ENCODE measurements at regions not wholly inside any gene's neighbourhood (a gene's known extent, or its start where the extent isn't known, plus 50 kb on each side); places are given as distances from the start of the nearest gene placed in this dataset.

DNA sequence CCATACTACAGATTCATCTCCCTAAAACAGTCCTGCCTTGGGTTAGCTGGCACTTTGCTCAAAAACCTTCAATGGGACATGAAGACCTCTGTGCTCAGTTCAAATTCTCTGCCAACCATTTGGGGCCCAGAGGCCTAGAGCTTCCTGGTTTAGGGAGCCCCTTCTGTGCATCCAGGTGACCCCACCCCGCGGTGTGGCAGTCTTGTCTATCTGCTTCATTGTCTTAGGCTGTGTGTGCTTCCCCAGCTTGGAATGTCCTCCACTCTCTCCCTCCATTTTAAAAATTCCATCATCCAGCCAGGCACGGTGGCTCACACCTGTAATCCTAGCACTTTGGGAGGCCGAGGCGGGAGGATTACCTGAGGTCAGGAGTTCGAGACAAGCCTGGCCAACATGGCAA, 99.0 kb upstream of the NEO1 start:
- peaks cover 10% of the 10 kb centered on the region for H3K9me3 Mint-ChIP-seq (ENCODE audit: insufficient read depth)
- no peaks in the 10 kb centered on the region for H3K4me1 Mint-ChIP-seq
- Histone ChIP-seq H3K9me3 (ENCODE audit: control extremely low read depth in 1 of 3, control insufficient read depth in 2 of 3, insufficient read depth in 1 of 3, low read length in 2 of 3) (peaks cover 0 to 2% (median under 1%) of the 10 kb centered on the region in 3 donors), H3K27me3 (replicated peaks in 1 of 4; ENCODE audit: control extremely low read depth in 1 of 4, control insufficient read depth in 3 of 4, insufficient read depth in 4 of 4, low read length in 3 of 4) (no peaks in the 10 kb centered on the region), H3K79me2 (ENCODE audit: control insufficient read depth, insufficient read depth, low read length) (no peaks in the 10 kb centered on the region), H3K4me1 (ENCODE audit: control insufficient read depth in 2 of 2, insufficient read depth in 2 of 2, low read length in 2 of 2) (no peaks in the 10 kb centered on the region), H3K36me3 (replicated peaks in 1 of 2; ENCODE audit: control extremely low read depth in 1 of 2, control insufficient read depth in 1 of 2, extremely low read depth in 1 of 2, insufficient read depth in 2 of 2, low read length in 1 of 2) (no peaks in the 10 kb centered on the region), H3K4me3 (ENCODE audit: control extremely low read depth in 1 of 5, extremely low read depth in 1 of 5, insufficient read depth in 1 of 5, low read depth in 2 of 5, low read length in 4 of 5) (no peak overlapping the region), H3K27ac (ENCODE audit: low read length in 2 of 2) (no peak overlapping the region), H3K9ac (ENCODE audit: low read length) (no peak overlapping the region), H2AFZ (ENCODE audit: insufficient read depth, low read depth, low read length, poor library complexity, severe bottlenecking) (no peak overlapping the region), H4K20me1 (ENCODE audit: control insufficient read depth, insufficient read depth, low read length, poor library complexity, severe bottlenecking) (no peaks in the 10 kb centered on the region), H3K4me2 (replicated peaks; ENCODE audit: low read depth, low read length, poor library complexity, severe bottlenecking) (no peak overlapping the region)
- no peak for ATAC-seq (ENCODE audit: low read depth)
- H3K27ac Mint-ChIP-seq, result no peak overlapping the region
- no peak overlapping the region for H3K4me3 Mint-ChIP-seq
- H3K27me3 Mint-ChIP-seq, result peaks cover 20% of the 10 kb centered on the region
- ChIA-PET POLR2A (no interaction called here), CTCF (no interaction called here)
- whole genome bisulfite sequencing (ENCODE audit: insufficient coverage), result 94% methylated on average over 5 of the region's 6 CpGs
- TF ChIP-seq, protein P1, sequence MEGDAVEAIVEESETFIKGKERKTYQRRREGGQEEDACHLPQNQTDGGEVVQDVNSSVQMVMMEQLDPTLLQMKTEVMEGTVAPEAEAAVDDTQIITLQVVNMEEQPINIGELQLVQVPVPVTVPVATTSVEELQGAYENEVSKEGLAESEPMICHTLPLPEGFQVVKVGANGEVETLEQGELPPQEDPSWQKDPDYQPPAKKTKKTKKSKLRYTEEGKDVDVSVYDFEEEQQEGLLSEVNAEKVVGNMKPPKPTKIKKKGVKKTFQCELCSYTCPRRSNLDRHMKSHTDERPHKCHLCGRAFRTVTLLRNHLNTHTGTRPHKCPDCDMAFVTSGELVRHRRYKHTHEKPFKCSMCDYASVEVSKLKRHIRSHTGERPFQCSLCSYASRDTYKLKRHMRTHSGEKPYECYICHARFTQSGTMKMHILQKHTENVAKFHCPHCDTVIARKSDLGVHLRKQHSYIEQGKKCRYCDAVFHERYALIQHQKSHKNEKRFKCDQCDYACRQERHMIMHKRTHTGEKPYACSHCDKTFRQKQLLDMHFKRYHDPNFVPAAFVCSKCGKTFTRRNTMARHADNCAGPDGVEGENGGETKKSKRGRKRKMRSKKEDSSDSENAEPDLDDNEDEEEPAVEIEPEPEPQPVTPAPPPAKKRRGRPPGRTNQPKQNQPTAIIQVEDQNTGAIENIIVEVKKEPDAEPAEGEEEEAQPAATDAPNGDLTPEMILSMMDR (IDR thresholded peaks at IDR 0.05), result no peak
- TF ChIP-seq EZH2 (IDR thresholded peaks at IDR 0.05; ENCODE audit: borderline replicate concordance, insufficient read depth, low read depth, low read length, poor library complexity, severe bottlenecking), result no peak
- intact Hi-C loops (cut with micrococcal nuclease), result no loop called here
- no peak for DNase-seq

DNA sequence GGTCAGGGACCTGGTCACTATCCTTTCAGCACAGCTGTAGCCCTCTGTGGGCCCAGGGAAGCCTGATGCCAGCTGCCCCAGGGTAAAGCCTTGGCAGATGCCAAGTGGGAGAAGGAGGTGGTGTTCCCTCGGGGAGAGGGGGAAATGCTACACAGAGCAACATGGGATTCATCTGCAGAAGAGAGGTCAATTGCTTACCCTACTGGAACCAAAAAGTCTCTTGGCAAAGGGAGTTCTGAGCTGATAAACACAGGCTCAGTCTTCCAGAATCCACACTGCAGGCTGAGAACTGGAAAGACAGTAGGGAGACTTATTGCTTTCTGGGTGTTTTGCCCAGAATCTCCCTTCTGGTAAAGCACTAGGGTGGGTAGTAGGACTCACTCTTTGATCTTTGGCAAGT, 100.1 kb upstream of the NEO1 start:
- Histone ChIP-seq H4K20me1 (ENCODE audit: control insufficient read depth, insufficient read depth, low read length, poor library complexity, severe bottlenecking) (no peaks in the 10 kb centered on the region), H3K36me3 (replicated peaks in 1 of 2; ENCODE audit: control extremely low read depth in 1 of 2, control insufficient read depth in 1 of 2, extremely low read depth in 1 of 2, insufficient read depth in 2 of 2, low read length in 1 of 2) (no peaks in the 10 kb centered on the region), H3K27ac (ENCODE audit: low read length in 2 of 2) (no peak overlapping the region), H3K4me2 (replicated peaks; ENCODE audit: low read depth, low read length, poor library complexity, severe bottlenecking) (no peak overlapping the region), H3K79me2 (ENCODE audit: control insufficient read depth, insufficient read depth, low read length) (no peaks in the 10 kb centered on the region), H2AFZ (ENCODE audit: insufficient read depth, low read depth, low read length, poor library complexity, severe bottlenecking) (no peak overlapping the region), H3K4me3 (ENCODE audit: control extremely low read depth in 1 of 5, extremely low read depth in 1 of 5, insufficient read depth in 1 of 5, low read depth in 2 of 5, low read length in 4 of 5) (no peak overlapping the region), H3K4me1 (ENCODE audit: control insufficient read depth in 2 of 2, insufficient read depth in 2 of 2, low read length in 2 of 2) (no peaks in the 10 kb centered on the region), H3K27me3 (replicated peaks in 1 of 4; ENCODE audit: control extremely low read depth in 1 of 4, control insufficient read depth in 3 of 4, insufficient read depth in 4 of 4, low read length in 3 of 4) (no peaks in the 10 kb centered on the region), H3K9ac (ENCODE audit: low read length) (no peak overlapping the region), H3K9me3 (ENCODE audit: control extremely low read depth in 1 of 3, control insufficient read depth in 2 of 3, insufficient read depth in 1 of 3, low read length in 2 of 3) (peaks cover 0 to 9% (median 6%) of the 10 kb centered on the region in 3 donors)
- WGBS (ENCODE audit: insufficient coverage), result 89% methylated on average over 1 of the region's 1 CpG
- Mint-ChIP-seq H3K27me3 (peaks cover 20% of the 10 kb centered on the region), H3K4me3 (no peak overlapping the region), H3K27ac (no peak overlapping the region), H3K9me3 (ENCODE audit: insufficient read depth) (peaks cover 10% of the 10 kb centered on the region), H3K4me1 (no peaks in the 10 kb centered on the region)
- ATAC-seq (ENCODE audit: low read depth) (no peak), DNase-seq (no peak)
- ChIA-PET POLR2A (no interaction called here), CTCF (no interaction called here)
- intact Hi-C loops (cut with micrococcal nuclease), result no loop called here
- TF ChIP-seq, protein P1 (IDR thresholded peaks at IDR 0.05), result no peak
- TF ChIP-seq EZH2 (IDR thresholded peaks at IDR 0.05; ENCODE audit: borderline replicate concordance, insufficient read depth, low read depth, low read length, poor library complexity, severe bottlenecking), result no peak

Data from B cell (primary cell).